Skeletal muscle satellite cell (primary cell): ENCODE measurements at regions not wholly inside any gene's neighbourhood (a gene's known extent, or its start where the extent isn't known, plus 50 kb on each side); places are given as distances from the start of the nearest gene placed in this dataset.
"Not testable (repeated sequence)": the region's sequence is repeated elsewhere in the genome, so short reads cannot be mapped to it uniquely, and the experiment has no call there.

Experiments used
- H3K27me3 ChIP-seq: 2 replicates; pipeline ENCODE4 v1.7.0; 2013; ENCODE audit warnings: low read length; ENCODE audit not compliant: control insufficient read depth, insufficient read depth
- H3K36me3 ChIP-seq: 2 replicates; pipeline ENCODE4 v1.7.0; 2013; ENCODE audit warnings: mild to moderate bottlenecking, control low read depth, low read length; ENCODE audit not compliant: insufficient read depth
- H3K4me1 ChIP-seq: 2 replicates; pipeline ENCODE4 v1.7.0; 2013; ENCODE audit warnings: low read length; ENCODE audit not compliant: control insufficient read depth, insufficient read depth
- H3K4me2 ChIP-seq: 2 replicates; pipeline ENCODE4 v1.7.0; 2013; ENCODE audit warnings: mild to moderate bottlenecking, low read length
- H3K4me3 ChIP-seq: 2 replicates; pipeline ENCODE4 v1.7.0; 2013; ENCODE audit warnings: low read length
- H3K9ac ChIP-seq: 2 replicates; pipeline ENCODE4 v1.7.0; 2013; ENCODE audit warnings: mild to moderate bottlenecking, low read depth, low read length, moderate library complexity
- H3K9me3 ChIP-seq: replicated peaks from 2 replicates; pipeline ENCODE4 v1.7.0; 2013; ENCODE audit warnings: mild to moderate bottlenecking, control low read depth, low read length

DNA sequence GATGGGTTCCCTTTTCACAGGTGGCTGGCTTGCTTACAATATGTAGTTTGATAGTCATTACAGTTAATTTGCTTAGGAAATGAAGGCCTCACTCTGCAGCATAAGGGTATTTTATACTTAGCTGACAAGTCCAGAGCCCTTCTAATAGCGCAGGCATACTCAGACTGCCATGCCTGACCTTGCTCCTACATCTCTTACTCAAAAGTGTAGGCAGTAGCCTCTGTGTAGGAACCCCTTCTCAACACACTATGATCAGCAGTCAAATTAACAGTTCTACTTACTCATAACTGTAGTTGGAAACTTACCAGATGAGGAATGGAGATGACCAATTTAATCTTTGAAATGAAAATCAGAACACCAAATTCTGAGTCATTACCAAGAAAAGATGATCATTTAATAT is 373.5 kb downstream of the TBC1D32 start:
- no peak overlapping the region for H3K9ac ChIP-seq
- H3K4me2 ChIP-seq: no peak overlapping the region
- H3K4me3 ChIP-seq: no peak overlapping the region
- H3K4me1 ChIP-seq: no peaks in the 10 kb centered on the region
- no peaks in the 10 kb centered on the region for H3K36me3 ChIP-seq
- no peaks in the 10 kb centered on the region for H3K27me3 ChIP-seq
- H3K9me3 ChIP-seq: no peaks in the 10 kb centered on the region

DNA sequence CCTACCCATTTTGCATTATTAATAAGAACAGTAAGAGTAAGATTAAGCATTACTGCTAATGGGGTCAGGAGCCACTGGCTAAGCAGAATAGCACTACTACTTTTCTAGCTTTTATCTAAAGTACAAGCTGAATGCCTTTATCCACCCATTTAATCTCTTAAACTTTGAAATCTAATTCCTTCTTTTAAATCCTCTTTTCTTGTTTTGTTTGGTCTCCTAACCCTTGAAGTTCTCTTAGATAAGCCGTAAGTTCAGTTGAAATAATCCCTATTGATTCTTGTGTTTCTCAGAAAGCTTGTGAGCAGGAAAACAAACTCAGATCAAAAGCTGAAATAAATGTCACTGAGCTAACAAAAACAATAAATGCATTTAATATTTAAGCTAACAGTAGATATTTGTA is 380.2 kb downstream of the TBC1D32 start:
- H3K4me1 ChIP-seq: no peaks in the 10 kb centered on the region
- H3K27me3 ChIP-seq: no peaks in the 10 kb centered on the region
- no peak overlapping the region for H3K4me2 ChIP-seq
- H3K9me3 ChIP-seq: no peaks in the 10 kb centered on the region
- H3K9ac ChIP-seq: no peak overlapping the region
- no peaks in the 10 kb centered on the region for H3K36me3 ChIP-seq
- H3K4me3 ChIP-seq: no peak overlapping the region

DNA sequence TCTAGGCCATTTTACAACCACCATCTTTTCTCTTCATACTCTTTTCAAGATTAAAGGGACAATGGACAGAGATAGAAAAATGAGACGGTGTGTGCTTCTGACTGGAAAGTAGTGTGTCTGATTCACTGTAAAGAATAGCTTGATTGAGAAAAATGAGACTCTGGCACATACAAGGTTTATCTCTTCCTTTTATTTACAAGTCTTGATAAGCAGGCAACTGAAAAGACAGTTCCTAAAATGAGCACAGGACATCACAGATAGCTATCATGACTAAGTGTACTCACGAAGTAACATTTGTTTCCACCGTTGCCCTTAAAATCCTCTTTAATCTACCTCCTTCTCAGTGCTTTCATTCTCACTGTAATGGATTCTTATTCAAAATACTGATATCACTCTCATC is 383.0 kb downstream of the TBC1D32 start:
- Histone ChIP-seq H3K36me3 (no peaks in the 10 kb centered on the region), H3K4me3 (no peak overlapping the region), H3K9ac (no peak overlapping the region), H3K9me3 (no peaks in the 10 kb centered on the region), H3K4me2 (no peak overlapping the region), H3K27me3 (no peaks in the 10 kb centered on the region), H3K4me1 (no peaks in the 10 kb centered on the region)

DNA sequence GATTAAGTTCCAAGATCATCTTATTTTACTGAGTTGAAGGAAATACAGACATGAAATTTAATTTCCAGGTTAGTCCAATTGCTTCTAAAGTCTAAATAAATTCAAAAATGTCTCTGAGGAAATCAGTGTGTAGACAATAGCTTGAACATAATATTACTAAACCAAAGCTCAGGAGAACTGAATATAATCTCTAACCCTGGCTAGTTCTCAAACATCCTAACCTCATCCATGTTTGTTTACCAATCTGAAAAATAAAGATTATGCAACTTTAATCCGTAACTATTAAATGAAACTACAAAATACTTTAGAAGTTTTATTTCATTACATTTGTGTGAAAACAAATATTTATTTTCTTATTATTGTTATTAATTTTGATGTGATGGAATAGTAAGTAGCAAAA is 387.2 kb downstream of the TBC1D32 start:
- H3K4me3 ChIP-seq: no peak overlapping the region
- H3K27me3 ChIP-seq: no peaks in the 10 kb centered on the region
- H3K36me3 ChIP-seq: no peaks in the 10 kb centered on the region
- H3K9me3 ChIP-seq: no peaks in the 10 kb centered on the region
- H3K4me1 ChIP-seq: no peaks in the 10 kb centered on the region
- no peak overlapping the region for H3K9ac ChIP-seq
- no peak overlapping the region for H3K4me2 ChIP-seq

DNA sequence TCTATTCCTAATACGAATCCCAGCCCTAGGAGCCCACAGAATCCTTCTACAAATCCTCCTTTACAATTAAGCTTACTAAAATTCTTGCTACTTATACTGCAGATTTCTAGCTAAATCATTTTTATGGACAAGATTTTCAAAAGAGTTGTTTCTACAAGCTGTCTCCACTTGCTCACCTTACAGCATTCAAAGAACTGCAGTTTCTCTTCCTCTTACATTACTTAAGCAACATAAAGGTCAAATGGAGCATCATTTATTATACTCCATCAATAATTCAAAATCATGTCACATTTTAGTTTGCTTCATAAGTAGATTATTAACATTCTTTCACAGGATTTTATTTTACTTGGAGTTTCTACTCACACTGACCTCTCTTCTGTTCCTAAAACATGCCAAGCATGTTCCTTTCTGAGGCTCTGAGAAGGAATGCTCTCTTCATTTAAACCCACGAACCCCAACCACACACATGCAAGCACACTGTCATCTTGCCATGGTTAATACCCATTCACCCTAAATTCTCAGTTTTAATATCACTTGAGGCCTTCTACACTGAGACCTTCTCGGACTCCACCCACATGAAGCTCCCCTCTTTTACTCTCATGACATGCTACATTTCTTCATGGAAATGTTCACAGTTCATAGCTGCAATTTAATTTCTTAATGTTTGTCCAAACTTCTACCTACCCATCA is 388.2 kb downstream of the TBC1D32 start:
- Histone ChIP-seq H3K4me3 (no peak overlapping the region), H3K9ac (no peak overlapping the region), H3K9me3 (no peaks in the 10 kb centered on the region), H3K27me3 (no peaks in the 10 kb centered on the region), H3K36me3 (no peaks in the 10 kb centered on the region), H3K4me2 (no peak overlapping the region), H3K4me1 (no peaks in the 10 kb centered on the region)

DNA sequence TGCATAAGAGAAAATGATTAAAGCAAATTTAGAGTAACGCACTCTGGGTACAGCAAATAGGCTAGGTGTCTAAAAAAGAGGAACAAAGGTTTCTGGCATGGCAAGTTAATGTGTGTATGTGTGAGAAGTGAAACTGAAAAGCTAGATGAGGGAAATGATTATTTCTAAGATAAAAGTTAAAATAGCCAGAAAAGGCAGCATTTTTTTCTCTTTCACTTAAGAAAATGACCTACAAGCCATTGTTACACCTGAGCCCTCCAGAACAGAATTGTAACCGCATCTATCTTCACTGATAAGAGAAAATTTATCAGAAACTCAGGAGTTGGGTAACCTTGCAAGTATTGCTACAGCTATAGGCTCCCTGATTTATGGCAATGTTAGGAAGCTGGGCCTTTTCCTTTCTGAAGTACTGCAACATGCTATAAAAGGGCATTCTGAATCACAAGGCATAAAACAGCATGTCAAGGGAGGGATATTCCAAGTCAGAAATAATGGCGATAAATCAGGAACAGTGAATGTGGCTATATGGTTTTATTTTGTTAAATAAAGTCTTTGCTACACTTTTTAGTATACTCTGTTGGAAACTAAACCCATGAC is 395.3 kb downstream of the TBC1D32 start:
- H3K9ac ChIP-seq: no peak overlapping the region
- H3K4me2 ChIP-seq: no peak overlapping the region
- no peaks in the 10 kb centered on the region for H3K9me3 ChIP-seq
- no peaks in the 10 kb centered on the region for H3K27me3 ChIP-seq
- H3K36me3 ChIP-seq: no peaks in the 10 kb centered on the region
- no peak overlapping the region for H3K4me3 ChIP-seq
- no peaks in the 10 kb centered on the region for H3K4me1 ChIP-seq

DNA sequence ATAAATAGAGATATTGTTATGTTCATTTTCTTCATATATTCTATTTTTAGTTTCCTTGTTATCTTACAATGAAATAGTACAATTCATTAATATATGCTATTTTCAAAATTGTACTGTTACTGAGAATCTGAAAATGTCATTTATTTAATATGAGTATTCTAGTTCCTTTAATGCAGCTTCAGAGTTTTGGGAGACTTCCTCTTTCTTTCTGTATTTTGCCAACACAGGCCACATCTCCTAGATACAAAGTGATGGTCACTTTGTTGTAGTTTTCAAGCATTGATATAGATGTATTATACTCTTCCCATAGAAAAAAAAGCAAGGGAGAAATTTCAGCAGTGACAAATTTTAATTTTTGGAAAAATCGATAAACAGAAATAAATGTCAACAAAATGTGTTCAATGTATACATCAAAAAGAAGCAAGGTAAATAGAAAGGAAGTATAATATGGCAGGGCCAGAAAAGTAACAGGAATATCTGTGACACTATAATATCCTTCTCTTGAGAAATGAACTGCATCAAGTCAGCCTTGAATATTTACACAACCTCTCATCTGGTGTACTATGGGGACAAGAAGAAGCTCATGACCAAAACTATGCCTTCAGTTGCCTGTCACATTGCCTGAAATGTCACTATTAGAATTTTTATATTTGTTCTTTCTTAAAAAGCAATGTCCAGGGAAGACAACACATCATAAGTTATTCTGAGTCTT is 396.0 kb downstream of the TBC1D32 start:
- H3K9ac ChIP-seq: no peak overlapping the region
- H3K4me3 ChIP-seq: no peak overlapping the region

GRCh38 chr6:120935908-120936307 is 398.4 kb downstream of the TBC1D32 start:
- Histone ChIP-seq H3K9ac (no peak overlapping the region), H3K4me1 (no peaks in the 10 kb centered on the region), H3K9me3 (no peaks in the 10 kb centered on the region), H3K27me3 (no peaks in the 10 kb centered on the region), H3K4me2 (no peak overlapping the region), H3K4me3 (no peak overlapping the region), H3K36me3 (no peaks in the 10 kb centered on the region)

More for the DNA sequence above, 396.0 kb downstream of the TBC1D32 start:
- Histone ChIP-seq H3K4me1 (no peaks in the 10 kb centered on the region), H3K4me2 (no peak overlapping the region), H3K36me3 (no peaks in the 10 kb centered on the region), H3K27me3 (no peaks in the 10 kb centered on the region), H3K9me3 (no peaks in the 10 kb centered on the region)

- Histone ChIP-seq H3K4me3 (no peak overlapping the region), H3K4me2 (no peak overlapping the region), H3K9ac (no peak overlapping the region), H3K4me1 (no peaks in the 10 kb centered on the region), H3K9me3 (no peaks in the 10 kb centered on the region), H3K36me3 (no peaks in the 10 kb centered on the region), H3K27me3 (no peaks in the 10 kb centered on the region)
These were observed 399.3 kb downstream of the TBC1D32 start for GRCh38 chr6:120935016-120935415.

- not testable (repeated sequence) for H3K9me3 ChIP-seq, H3K4me1 ChIP-seq, H3K27me3 ChIP-seq, H3K4me3 ChIP-seq, H3K36me3 ChIP-seq, H3K4me2 ChIP-seq, H3K9ac ChIP-seq
These were observed 402.6 kb downstream of the TBC1D32 start for GRCh38 chr6:120931520-120932180.

GRCh38 chr6:120930500-120930899 is 403.8 kb downstream of the TBC1D32 start:
- H3K36me3 ChIP-seq, H3K9me3 ChIP-seq, H3K9ac ChIP-seq, H3K4me1 ChIP-seq, H3K4me2 ChIP-seq, H3K4me3 ChIP-seq, H3K27me3 ChIP-seq: not testable (repeated sequence)
